Fibroblast of the aortic adventitia (primary cell): ENCODE measurements at regions not wholly inside any gene's neighbourhood (a gene's known extent, or its start where the extent isn't known, plus 50 kb on each side); places are given as distances from the start of the nearest gene placed in this dataset.
A peak's percentile ranks its signal among the peaks of the same experiment; 100 is the strongest.
"Not testable (repeated sequence)": the region's sequence is repeated elsewhere in the genome, so short reads cannot be mapped to it uniquely, and the experiment has no call there.

Experiments
- DNase-seq: peaks from one replicate; pipeline ENCODE4 v3.0.0-alpha.2; 2010; ENCODE audit warnings: low read depth
- H3K4me3 ChIP-seq: 2 replicates; pipeline ENCODE4 v1.5.1; 2011; ENCODE audit warnings: low read depth, mild to moderate bottlenecking, control low read depth, low read length, moderate library complexity

DNA sequence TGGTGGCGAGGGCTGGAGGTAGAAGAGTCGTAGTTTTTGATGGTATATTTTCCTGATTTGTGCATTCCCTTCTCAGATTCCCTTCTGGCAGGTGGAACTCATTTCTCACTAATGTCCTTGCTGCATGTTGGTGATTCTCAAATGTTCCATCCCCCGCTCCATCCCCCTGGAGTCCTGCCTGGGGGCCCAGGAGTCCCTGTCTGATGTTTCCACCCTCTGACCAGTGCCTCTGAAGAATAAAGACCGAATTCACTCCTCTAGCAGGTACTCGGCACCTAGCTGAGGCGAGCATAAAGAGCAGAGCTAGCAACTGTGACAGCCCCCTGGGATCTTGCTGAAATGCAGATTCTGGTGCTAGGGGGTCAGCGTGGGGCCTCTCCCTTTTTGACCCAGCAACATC, 301.8 kb downstream of the BCL2L11 start:
- DNase-seq, H3K4me3 ChIP-seq: not testable (repeated sequence)

DNA sequence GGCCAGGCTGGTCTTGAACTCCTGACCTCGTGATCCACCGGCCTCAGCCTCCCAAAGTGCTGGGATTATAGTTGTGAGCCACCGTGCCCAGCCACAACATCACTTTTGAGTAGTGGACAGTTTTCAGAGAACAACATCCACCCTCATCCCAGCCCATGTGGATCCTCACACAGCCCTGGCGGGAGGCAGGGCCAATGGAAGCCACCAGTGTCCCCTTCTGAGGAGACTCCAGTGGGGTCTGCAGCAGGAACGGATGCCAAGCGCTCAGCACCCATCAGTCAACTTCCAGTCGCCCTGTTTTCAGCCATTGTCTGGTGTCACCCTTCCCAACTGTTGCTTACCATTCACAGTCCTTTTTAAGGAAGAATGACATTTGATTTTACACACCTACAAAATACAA, 302.5 kb downstream of the BCL2L11 start:
- not testable (repeated sequence) for H3K4me3 ChIP-seq, DNase-seq

GRCh38 chr2:111424176-111424575, 303.5 kb downstream of the BCL2L11 start:
- DNase-seq, H3K4me3 ChIP-seq: not testable (repeated sequence)

DNA sequence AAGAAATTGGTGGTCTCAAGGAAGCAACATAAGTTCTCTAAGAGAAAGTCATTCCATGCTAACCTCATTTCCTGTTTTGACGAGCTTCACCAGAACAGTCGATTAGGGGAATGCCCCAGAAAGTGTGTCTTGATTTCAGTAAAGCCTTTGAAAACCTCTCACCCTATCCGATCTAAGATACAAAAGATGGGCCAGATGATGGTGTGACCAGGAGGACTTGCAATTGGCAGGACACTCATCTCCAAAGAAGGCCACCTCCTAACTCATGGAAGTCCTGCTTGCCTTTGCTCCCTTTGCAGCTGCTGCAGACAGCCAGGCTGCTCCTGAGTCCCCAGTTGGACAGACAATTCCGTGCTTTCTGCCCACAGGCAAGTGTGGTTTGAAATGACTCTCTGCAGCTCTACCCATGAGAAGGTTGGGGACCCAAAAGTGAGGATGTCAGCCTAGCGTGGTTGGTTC, 304.2 kb downstream of the BCL2L11 start:
- not testable (repeated sequence) for DNase-seq

DNA sequence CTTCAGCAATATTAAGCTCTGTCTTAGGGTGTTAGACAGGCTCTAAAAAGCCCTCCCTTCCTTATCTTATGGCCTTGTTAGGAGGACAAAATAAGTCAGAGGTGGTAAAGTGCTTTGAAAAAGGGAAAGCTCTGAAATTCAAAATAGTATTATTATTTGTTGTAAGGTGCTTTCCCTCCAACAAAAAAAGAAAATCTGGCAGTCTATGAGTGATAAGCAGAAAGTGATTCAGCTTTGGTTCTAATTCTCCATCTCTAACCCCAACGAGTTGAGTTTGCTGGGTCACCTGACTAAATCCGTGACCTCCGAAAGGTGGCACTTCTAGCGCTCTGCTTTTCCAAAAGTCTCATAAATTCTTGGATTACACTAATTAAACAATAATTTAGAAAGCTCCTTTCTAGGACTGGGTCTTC, 305.1 kb downstream of the BCL2L11 start:
- H3K4me3 ChIP-seq, DNase-seq: not testable (repeated sequence)

More for the DNA sequence above, 304.2 kb downstream of the BCL2L11 start:
- not testable (repeated sequence) for H3K4me3 ChIP-seq

DNA sequence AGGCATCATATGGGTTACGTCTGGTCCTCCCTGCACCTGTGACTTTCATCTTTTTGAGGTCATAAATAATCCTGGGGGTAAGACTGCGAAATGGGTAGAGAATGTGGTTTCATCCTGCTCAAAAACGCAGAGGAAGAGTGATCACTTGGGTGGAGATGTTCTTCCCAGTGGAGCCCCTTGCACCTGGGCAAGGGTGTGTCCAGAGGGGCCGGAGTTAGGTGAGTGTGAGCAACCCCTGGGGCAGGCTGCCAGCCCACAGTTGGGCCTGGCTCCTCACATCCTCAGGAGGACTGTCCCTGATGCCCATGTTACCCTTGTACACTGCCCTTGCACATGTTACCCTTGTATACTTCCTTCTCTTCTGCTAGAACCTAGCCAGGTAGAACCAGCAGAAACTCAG, 306.6 kb downstream of the BCL2L11 start:
- DNase-seq, H3K4me3 ChIP-seq: not testable (repeated sequence)

DNA sequence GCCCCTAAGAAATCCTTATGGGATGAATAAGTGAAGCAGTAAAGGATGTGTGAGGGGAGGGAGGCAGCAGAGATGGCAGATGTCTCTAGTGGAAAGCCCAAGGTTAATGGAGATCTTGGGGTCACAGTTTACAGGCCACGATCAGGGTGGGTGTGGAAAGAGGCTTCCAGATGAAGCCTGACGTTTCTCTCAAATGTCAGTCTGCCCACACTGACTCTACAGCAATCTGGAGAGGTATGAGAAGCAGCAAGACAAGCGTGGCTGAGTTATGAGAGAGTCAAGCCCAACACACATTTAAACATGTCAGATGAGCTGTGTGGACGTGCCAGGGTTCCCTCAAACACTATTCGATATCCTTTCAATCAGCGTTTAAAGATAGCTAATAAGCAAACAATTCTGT, 308.2 kb downstream of the BCL2L11 start:
- H3K4me3 ChIP-seq, DNase-seq: not testable (repeated sequence)

- H3K4me3 ChIP-seq, DNase-seq: not testable (repeated sequence)
Observed at GRCh38 chr2:111429353-111429752, 308.6 kb downstream of the BCL2L11 start.

GRCh38 chr2:111430817-111431661, 310.3 kb downstream of the BCL2L11 start:
- DNase-seq, H3K4me3 ChIP-seq: not testable (repeated sequence)

DNA sequence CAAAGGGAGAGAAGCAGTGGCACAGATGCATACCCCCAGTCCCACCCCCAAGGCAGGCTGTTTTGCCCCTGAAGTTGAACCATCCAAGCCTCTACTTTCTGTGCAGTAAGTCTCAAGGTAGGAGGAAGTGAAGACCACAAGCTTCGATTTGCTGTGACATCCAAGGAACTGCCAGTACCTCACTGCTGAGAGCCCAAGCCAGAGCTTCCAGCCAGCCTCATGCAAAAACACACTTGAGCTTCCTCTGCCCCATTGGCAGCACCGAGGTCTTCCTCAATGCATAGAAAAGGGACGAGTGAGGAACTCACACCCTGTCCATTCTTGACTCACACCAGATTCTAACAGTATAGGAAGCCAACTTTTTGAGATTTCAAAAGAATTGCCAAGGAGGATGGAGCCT, 311.7 kb downstream of the BCL2L11 start:
- DNase-seq, H3K4me3 ChIP-seq: not testable (repeated sequence)

DNA sequence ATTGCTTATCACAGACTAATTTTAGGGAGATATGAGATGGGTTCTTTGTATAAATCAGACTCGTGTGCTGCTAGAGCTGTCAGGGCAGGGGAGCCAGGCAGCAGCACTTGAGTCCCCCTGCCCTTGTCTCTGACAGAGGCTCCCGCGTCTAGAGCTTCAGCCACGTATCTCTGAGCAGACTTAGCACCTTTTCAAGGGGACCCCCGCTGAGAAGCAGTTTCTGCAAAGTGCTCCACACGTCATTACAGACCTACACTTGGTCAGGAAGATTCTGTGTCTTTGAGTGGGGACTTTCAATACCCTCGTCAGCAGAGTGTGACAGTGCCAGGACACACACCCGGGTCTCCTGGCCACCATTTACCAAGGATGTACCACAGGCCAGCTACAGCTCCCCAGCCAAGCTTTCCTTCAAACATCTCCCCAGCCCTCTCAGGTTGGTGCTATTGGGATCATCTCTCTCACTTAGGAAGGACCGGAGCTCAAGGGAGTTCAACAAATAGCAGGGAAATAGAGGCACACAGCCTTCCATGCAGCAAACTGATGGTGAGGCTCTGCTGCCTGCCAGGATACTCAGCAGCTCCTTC, 312.3 kb downstream of the BCL2L11 start:
- not testable (repeated sequence) for H3K4me3 ChIP-seq

GRCh38 chr2:111433892-111434607, 313.3 kb downstream of the BCL2L11 start:
- DNase-seq, result peak; percentile 10
- not testable (repeated sequence) for H3K4me3 ChIP-seq

More for the DNA sequence above, 312.3 kb downstream of the BCL2L11 start:
- not testable (repeated sequence) for DNase-seq

GRCh38 chr2:111434608-111434939, 313.9 kb downstream of the BCL2L11 start:
- not testable (repeated sequence) for DNase-seq, H3K4me3 ChIP-seq

DNA sequence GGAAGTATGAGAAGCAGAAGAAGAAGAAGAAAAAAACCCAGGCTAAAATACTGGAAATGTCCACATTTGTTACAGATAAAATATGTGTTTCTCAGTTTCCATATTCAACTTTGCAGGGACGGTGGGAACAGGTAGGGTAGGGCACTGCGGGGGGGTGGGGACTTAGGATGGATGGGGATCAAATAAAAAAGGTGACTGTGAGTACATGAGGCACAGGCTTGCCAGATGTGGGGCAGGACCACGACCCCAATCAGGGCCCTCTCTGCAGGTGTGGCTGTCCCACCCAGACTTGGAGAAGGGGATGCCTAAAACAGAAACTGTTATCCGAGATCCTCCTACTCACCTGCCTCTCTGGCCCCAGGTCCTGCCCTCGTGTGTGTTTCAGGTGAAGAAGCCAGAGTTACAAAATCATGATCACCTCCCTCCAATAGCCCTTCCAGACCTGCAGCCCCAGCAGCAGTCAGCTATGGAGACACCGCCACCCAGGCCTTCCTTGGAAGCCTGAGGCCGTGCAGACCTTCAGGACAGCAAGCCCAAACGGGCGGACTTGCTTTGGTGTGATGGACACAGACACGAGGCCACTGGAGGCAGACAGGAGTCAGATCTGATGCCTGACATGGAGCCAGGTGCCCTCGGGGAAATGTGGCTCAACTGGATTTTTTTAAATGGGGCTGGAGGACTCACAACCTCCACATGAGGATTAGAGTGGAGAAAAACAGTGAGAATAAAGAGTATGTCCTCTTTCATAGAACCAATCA, 315.0 kb downstream of the BCL2L11 start:
- not testable (repeated sequence) for DNase-seq, H3K4me3 ChIP-seq

DNA sequence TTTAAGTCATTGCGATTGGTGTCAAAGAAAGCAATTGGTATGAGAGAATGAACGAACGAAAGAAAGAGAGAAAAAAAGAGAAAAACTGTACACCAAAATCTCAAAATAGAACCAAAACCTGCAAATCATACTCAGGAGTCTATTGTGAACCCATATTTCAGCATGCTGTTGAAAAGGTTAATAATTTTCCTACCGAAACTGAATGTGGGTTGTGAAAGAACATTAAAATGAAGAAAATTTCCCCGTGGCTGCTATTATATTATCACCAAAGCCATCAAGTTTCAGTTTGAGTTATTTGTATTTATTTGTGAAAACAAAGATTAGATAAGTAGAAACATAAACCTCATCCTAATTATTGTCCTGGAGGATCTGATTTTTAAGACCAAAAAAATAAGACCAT, 315.7 kb downstream of the BCL2L11 start:
- not testable (repeated sequence) for DNase-seq, H3K4me3 ChIP-seq

GRCh38 chr2:111437288-111437990, 316.7 kb downstream of the BCL2L11 start:
- H3K4me3 ChIP-seq, DNase-seq: not testable (repeated sequence)

DNA sequence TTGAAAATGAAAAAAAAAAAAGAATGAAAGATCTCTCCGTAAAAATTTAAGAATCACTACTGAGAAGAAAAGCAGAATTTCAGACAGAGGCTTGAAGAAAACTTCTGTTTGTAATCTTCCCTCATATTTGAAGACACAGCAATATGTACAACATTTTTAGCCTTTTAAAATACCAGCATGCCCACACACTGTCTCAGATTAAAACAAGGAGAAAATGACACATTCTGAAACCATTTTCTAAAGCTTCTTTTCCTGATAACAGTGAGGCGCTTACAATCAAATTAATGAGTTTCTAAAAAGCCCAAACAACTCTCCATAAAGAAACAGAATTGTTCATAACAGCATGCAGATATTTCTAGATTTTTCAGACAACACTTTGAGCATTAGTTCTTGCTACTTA, 317.4 kb downstream of the BCL2L11 start:
- not testable (repeated sequence) for DNase-seq, H3K4me3 ChIP-seq

- DNase-seq, H3K4me3 ChIP-seq: not testable (repeated sequence)
Observed at GRCh38 chr2:111439237-111439636, 318.5 kb downstream of the BCL2L11 start.
